Coronary artery (tissue), 2 donors: ENCODE measurements at regions not wholly inside any gene's neighbourhood (a gene's known extent, or its start where the extent isn't known, plus 50 kb on each side); places are given as distances from the start of the nearest gene placed in this dataset.

ENCODE experiments used
- DNase-seq: peaks from one replicate; pipeline ENCODE4 v3.0.0-alpha.2; 2017; ENCODE audit warnings: low spot score
- H3K27ac ChIP-seq, 2 donors: fragments of 200-600 bp; sonication (generic); one replicate each; pipeline ENCODE4 v1.5.1; 2016 to 2019
- H3K4me3 ChIP-seq: fragments of 200-600 bp; sonication (generic); 2 replicates; pipeline ENCODE4 v1.5.1; 2016; ENCODE audit warnings: mild to moderate bottlenecking, moderate library complexity
- TF ChIP-seq, protein P1 (sequence below): fragments of 200-600 bp; sonication (generic); IDR thresholded peaks from one replicate; pipeline ENCODE4 v1.5.1; 2019; ENCODE audit warnings: antibody characterized with exemption

DNA sequence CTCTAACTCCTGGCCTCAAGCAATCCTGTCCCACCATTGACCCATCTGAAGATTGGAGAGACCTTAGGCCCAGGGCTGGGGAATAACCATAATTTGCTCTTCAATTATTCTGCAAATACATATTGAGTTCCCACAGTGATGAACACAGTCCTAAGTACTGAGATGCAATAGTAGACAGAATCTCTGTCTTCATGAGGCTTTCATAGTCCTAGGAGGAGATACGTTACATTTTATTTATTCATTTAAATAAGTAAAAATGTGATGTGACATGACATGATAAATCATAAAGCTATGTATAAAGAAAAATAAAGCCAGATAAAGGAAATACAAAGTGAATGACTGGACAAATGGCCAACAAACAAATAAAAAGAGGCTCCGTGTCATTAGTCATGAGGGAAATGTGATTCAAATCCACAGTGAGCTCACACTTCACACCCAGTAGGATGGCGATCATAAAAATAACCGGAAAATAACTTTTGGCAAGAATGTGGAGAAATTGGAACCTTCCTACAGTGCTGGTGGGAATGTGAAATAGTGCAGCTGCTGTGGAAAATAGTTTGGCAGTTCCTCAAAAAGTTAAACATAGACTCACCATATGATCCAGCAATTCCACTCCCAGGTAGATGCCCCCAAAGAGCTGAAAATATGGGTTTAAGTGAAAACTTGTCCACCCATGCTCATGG is 52.1 kb upstream of the JCAD start:
- TF ChIP-seq, protein P1, sequence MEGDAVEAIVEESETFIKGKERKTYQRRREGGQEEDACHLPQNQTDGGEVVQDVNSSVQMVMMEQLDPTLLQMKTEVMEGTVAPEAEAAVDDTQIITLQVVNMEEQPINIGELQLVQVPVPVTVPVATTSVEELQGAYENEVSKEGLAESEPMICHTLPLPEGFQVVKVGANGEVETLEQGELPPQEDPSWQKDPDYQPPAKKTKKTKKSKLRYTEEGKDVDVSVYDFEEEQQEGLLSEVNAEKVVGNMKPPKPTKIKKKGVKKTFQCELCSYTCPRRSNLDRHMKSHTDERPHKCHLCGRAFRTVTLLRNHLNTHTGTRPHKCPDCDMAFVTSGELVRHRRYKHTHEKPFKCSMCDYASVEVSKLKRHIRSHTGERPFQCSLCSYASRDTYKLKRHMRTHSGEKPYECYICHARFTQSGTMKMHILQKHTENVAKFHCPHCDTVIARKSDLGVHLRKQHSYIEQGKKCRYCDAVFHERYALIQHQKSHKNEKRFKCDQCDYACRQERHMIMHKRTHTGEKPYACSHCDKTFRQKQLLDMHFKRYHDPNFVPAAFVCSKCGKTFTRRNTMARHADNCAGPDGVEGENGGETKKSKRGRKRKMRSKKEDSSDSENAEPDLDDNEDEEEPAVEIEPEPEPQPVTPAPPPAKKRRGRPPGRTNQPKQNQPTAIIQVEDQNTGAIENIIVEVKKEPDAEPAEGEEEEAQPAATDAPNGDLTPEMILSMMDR: no peak
- no peak for DNase-seq
- Histone ChIP-seq H3K4me3 (no peak overlapping the region), H3K27ac (no peak overlapping the region)
